ENCODE measurements at regions not wholly inside any gene's neighbourhood (a gene's known extent, or its start where the extent isn't known, plus 50 kb on each side); places are given as distances from the start of the nearest gene placed in this dataset.

DNA sequence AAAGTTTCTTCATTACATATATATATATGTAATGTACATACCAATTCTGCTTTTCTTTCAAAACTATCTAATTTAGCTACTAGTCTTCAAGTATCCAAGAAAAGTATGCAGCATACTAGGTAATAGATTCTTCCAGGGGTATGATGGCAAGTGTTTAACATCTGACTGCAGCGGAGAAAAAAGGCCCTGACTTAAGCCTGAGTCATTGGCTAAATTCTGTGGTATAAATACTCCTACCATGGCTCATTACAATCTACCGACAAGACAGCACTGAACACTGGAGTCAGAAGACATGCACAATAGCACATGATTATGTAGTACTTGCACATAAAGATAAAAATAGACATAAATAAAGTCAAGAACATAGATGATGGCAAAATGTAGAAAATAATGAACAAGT is 439.9 kb downstream of the BRINP1 start:
- DNase-seq (ENCODE audit: low spot score), result no peak

DNA sequence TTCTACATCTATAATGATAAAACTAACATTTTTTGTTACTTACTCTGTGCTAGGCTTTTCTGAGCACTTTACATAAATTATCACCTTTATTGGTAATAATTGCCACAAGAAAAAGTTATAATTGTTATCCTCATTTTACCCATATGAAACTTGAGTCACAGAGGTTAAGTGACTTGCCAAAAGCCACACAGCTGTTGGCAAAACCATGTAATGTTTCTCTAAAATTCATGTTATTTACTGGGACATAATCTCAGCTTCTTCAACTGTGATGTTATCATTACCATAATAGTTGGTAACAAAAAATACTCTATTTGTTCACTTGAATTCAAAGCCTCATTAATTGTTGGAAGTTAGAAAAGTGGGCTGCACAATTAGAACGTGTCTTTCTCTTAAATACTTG is 437.3 kb downstream of the BRINP1 start:
- no peak for DNase-seq (ENCODE audit: low spot score)

DNA sequence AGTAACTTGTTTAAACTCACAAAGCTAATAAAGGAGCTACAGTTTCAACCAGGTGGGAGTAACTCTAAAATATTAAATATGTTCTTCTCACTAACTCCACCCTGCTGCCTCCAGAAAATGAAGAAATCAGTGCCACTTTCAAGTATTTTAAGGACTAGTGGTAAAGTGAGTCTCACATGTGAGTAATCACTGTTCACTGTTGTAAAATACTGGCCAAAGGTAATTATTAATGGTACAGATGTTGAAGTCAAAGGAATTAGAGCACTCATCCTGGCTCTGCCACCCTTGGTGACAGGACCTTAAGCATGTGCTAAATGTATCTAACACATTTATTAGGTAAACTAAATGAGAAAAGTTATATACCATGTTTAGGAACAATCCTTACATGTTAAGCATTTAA is 430.7 kb downstream of the BRINP1 start:
- DNase-seq (ENCODE audit: low spot score), result no peak

DNA sequence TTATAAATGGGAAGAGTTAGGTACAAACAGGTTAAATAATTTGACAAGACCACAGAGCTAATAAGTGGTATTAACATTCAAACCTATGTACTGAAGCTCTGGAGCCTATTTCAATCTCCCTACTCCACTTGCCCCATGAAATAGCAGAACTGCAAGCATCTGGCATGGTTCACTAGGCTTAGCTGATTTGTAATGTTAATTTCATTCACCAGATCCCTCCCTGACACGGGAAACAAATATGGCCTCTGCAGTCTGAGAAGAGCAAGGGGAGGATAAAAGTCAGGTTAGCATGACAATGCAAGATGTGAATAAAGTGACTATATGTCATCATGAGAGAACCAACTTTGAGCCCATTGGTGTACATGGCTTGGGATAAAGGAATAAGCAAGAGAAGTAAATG is 428.8 kb downstream of the BRINP1 start:
- DNase-seq (ENCODE audit: low spot score), result no peak

GRCh38 chr9:118946669-118947068 is 422.6 kb downstream of the BRINP1 start:
- no peak for DNase-seq (ENCODE audit: low spot score)

- no peak for DNase-seq (ENCODE audit: low spot score)
Measured at GRCh38 chr9:118954857-118955256, 414.4 kb downstream of the BRINP1 start.

- DNase-seq (ENCODE audit: low spot score), result no peak
Measured at GRCh38 chr9:118957585-118957984, 411.6 kb downstream of the BRINP1 start.

DNA sequence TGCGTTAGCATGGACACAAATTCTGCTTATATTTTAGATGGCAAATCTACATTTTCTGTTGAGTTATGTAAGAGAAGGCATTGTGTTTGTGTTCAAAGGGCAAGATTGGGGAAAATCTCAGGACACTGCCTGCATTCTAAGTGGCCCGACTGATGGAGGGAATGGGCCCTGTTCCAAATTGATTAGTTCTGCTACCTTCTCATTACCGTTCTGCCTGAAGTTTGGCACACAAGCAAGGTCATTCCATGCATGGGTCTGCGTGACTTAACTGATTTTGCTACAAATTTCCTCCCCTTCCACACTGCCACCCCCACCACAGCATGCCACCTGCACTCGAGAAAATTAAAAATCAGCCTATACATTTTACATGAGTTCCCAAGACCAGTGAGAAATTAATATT is 409.9 kb downstream of the BRINP1 start:
- DNase-seq (ENCODE audit: low spot score), result no peak

DNA sequence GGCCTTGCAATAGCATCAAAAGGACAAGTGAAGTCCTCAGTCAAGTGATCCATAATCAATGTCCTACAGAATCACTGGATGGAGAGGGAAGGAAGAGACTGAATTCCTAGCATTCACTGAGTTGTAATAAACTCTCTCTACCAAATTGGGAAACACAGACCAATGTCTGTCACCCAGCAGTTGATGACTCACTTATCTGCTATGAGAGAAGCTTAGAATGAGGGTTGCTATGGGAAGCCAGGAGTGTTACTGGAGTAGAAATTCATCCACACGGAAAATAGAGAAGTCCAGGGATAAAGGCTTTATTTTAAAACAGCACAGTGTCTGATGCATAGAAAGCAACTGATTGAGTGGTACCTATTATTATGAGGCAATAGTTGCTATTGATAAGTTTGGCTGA is 407.4 kb downstream of the BRINP1 start:
- peak; percentile 26 for DNase-seq (ENCODE audit: low spot score)

GRCh38 chr9:118962426-118962825 is 406.8 kb downstream of the BRINP1 start:
- no peak for DNase-seq (ENCODE audit: low spot score)

- no peak for DNase-seq (ENCODE audit: low spot score)
Measured at GRCh38 chr9:118963674-118964073, 405.6 kb downstream of the BRINP1 start.

GRCh38 chr9:118967901-118968300 is 401.3 kb downstream of the BRINP1 start:
- no peak for DNase-seq (ENCODE audit: low spot score)

- DNase-seq (ENCODE audit: low spot score), result no peak
Measured at GRCh38 chr9:118975736-118976135, 393.5 kb downstream of the BRINP1 start.

GRCh38 chr9:118976160-118976559 is 393.1 kb downstream of the BRINP1 start:
- no peak for DNase-seq (ENCODE audit: low spot score)

GRCh38 chr9:118984607-118985006 is 384.6 kb downstream of the BRINP1 start:
- DNase-seq (ENCODE audit: low spot score), result no peak

- no peak for DNase-seq (ENCODE audit: low spot score)
Measured at GRCh38 chr9:118985851-118986250, 383.4 kb downstream of the BRINP1 start.

DNA sequence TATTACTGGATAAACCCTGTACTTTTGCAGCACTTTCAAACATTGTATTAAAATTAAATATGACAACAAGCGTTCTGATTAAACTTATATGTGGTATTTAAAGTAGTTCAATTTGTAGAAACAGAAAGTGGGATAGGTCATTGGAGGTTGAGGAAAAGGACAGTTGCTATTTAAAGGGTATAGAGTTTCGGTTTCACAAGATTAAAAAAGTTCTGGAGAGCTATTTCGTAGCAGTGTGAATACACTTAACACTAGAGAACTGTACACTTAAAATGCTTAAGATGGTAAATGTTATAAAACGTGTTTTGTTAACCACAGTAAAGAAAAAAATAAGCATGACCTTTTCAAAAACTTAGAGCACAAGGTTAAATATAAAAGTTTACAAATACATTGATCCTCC is 382.1 kb downstream of the BRINP1 start:
- DNase-seq (ENCODE audit: low spot score), result no peak

GRCh38 chr9:118990949-118991348 is 378.3 kb downstream of the BRINP1 start:
- DNase-seq (ENCODE audit: low spot score), result no peak

DNA sequence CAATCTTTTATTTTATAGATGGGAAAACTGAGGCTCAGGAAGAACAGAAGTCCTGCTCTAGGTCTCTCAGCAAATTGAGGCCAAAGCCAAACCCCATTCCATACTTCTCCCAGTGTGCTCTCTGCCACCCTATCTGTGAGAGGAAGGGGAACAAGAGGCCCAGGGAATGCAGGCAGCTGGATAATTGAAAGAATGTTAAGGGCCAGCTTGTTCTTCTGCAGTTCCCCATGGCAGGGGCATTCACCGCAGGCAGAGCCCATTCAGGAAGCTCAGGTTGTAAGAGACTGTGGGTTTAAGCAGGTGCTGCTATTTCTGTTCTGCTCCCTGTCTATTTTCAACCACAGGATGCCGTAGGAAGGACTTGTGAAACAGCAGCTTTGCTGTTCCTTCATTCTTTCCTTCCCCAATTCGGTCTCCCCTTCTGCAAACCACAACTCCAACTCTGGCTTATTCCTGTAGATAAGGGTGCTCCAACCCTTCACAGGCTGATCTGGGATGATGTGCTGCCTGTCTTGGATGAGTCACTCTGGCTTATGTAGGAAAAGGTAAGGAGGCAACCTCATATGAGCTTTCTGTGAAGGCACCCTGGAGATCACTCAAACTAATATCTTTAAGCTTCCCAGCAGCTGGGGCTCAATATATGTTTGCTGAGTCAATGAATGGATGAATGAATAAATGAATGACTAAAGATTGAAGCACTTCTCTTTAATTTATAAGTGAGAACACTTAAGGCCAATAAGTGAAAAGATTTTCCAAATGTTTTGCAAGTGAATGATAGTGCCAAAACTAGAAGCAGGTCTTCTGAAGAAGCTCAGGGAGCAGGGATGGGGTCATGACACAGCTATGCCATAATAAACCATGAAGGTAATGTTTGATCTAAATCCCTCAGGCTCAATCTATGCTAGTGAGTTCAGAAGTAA is 377.6 kb downstream of the BRINP1 start:
- DNase-seq (ENCODE audit: low spot score), result no peak

GRCh38 chr9:118992813-118993794 is 376.1 kb downstream of the BRINP1 start:
- DNase-seq (ENCODE audit: low spot score), result no peak

DNA sequence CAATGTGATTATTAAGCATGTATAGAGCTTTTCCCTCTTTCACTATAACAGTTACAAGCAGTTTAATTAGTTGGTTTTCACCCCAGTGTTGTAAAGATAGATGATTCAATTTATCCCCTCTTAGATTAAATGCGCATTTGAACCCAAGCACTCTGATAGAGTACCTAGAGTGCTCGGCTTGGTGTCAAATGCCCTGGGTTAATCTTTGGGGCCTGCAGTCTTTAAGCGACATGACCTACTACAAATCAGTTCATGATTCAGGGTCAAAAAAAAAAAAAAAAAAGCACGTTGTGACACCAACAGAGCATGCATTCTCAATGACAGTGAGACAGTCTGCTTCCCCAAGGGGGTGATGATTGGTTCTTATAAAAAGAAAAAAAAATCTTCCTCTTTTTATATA is 375.3 kb downstream of the BRINP1 start:
- DNase-seq (ENCODE audit: low spot score), result no peak

- no peak for DNase-seq (ENCODE audit: low spot score)
Measured at GRCh38 chr9:119002491-119002890, 366.7 kb downstream of the BRINP1 start.

GRCh38 chr9:119003201-119003611 is 366.0 kb downstream of the BRINP1 start:
- DNase-seq (ENCODE audit: low spot score), result no peak

Measured in A172 (cell line).